Activated T-helper 1 cell treated with Interleukin-2 at 50 U/mL for 16 hours (primary cell): ENCODE measurements at regions not wholly inside any gene's neighbourhood (a gene's known extent, or its start where the extent isn't known, plus 50 kb on each side); places are given as distances from the start of the nearest gene placed in this dataset.

ENCODE experiments used
- DNase-seq: peaks from one replicate; pipeline ENCODE4 v3.0.0-alpha.2; 2020; ENCODE audit warnings: low read depth

DNA sequence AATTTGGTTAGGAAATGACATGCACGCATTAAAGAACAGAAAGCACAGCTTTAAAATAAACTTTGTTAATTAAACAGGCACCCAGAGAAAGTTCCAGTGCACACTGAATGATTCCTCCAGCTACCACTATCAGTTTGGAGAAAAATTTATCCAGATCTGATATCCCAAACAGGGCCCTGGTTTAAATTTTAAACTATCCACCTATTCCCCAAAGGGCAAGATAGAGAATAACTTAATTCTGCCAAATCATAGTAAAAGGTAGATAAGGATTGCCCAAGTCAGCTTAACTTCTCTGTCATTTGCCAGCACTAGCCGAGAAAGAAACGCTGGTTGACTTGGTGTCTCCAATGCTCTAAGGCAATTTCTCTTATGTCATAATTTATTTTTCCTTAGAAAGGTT lies 321.9 kb upstream of the PKDCC start:
- no peak for DNase-seq

DNA sequence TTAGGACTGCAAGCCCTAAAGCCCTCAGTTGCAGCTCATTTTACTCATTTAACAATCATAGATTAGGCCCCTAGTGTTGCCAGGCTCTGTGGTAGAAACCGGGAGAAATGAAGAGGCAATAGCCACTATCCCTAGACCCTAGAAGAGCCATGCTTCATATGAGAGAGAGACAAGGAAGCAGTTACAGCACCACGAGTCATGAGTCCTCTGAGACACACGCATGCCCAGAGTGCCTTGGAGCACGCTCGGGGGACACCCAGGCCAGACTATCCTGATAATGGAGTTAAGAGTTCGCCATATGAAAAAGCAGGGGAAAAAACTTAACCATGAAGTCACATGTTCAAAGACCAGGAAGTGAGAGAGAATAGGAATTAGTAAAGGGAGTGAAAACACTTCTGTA lies 321.5 kb upstream of the PKDCC start:
- no peak for DNase-seq

GRCh38 chr2:41727152-41727551 lies 320.7 kb upstream of the PKDCC start:
- no peak for DNase-seq

DNA sequence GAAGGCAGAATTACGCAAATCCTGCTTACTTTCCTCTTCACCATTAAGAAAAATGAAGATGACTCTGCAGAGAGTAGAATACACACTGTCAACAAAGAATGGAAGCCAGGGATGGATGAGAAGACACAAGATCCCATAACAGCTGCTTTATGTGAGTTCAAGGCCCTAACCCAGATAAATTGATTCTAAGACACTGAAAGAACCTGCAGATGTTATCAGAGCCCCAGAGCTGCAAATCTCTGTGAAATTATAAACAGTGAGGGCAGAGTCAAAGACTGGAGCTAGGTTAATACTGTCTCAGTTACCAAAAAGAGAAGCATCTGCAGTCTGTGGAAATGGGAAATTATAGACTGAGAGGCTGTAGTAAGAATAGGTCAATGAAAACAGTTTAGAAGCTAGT lies 320.1 kb upstream of the PKDCC start:
- no peak for DNase-seq

DNA sequence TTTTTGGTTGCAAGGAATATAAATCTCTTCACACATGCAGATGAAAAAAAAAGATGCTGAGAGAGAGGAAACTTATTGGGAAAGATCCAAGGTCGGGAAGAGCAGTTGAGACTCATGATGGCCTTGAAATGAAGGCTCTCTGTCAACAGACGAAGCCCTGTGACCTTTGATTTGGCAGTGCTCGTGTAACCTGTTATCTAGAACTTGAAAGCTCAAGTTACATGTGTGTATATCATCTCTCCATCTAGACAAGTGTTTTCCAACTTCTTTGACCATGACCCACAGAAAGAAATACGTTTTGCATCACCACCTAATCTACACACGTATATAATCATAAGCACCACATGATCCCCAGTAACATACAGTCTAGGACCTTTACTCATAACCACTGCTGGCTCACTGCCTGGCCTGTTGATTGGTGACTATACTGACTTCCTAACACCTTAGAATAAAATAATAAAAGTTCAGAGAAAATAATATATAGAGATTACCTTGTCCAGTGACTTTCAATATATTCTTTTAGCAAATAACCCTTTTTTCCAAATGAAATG lies 319.0 kb upstream of the PKDCC start:
- DNase-seq: no peak

DNA sequence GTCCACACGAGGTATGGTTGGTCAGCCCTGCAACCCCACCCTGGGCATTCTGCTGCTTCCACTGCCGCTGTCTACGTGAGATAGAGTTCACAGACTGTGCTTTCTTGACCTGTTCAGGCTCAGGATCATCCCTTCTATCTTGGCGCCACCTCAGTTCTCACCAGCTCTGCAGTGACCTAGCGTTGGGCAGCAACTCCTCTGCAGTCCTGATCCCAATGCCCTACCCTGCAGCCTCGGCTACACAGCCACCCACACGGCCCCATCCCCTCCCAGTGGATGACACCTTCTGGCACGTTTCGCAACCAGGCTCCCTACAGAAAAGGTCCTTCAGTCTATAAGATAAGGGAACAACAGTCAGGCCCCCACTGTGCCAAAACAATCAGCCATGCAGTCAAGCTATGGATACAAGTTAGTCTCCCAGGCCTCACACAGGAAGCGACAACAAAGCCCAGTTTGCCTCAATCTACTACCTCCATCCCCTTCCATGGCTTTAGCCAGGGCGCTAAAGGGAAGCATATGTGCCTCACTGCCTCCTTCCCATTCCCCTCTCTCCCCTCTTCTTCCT lies 317.9 kb upstream of the PKDCC start:
- DNase-seq: no peak

- DNase-seq: no peak
Observed at GRCh38 chr2:41735006-41735405, 312.8 kb upstream of the PKDCC start.

GRCh38 chr2:41735476-41735875 lies 312.3 kb upstream of the PKDCC start:
- DNase-seq: no peak

DNA sequence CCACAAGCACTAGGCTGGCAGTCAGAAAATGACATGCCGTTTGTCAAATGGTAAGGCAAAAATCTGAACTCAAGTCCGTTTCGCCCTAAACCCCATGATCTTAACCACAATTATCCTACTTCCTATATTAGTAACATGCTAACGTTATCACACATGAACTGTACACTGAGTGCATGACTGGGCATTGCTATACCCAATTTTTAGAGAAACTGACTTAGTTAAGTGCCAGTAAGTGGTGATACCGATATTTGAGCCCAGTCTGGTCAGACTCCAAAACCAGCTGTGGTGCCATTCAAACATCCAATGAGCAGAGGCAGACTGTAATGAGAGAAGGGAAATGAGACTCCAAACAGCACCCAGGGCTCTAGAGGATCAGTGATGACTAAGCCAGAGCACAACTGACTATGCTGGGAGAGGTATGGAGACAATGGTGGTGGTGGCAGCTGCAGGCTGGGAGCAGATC lies 311.7 kb upstream of the PKDCC start:
- DNase-seq: no peak

DNA sequence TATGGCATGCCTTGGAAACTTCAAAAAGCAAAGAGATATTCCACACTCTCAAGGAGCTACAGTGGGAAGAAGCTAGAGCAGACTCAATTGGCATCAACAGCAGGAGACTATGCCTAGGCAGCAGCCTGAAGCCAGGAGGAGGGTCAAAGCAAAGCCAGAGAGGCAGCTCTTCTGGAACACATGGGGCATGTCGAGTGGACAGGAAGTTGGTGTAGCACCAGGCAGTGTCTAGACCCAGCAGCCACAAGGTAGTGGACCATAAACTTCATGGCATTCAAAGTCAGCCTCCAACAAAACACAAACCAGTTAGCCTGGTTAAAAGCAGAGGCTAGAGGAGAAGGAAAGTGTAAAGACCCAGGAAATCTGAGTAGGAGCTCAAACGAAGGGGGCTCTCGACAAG lies 311.2 kb upstream of the PKDCC start:
- no peak for DNase-seq

DNA sequence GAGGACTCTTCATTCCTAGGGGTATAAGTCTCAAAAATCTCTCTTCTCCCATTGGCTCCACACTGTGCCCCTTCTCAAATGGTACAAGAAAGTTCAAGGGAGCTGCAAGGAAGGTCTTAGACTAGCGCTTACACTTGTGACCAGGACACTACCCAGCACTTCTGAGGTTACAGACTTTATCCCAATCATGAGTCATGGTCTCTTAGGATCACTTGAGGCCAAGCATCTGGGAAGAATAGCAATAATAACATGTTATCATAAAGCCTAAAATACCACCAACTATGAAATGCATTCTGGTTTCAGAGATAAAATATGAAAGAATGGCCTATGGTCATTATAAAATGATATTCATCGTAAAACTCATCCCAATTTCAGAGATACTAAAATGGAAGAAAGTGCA lies 309.9 kb upstream of the PKDCC start:
- no peak for DNase-seq

DNA sequence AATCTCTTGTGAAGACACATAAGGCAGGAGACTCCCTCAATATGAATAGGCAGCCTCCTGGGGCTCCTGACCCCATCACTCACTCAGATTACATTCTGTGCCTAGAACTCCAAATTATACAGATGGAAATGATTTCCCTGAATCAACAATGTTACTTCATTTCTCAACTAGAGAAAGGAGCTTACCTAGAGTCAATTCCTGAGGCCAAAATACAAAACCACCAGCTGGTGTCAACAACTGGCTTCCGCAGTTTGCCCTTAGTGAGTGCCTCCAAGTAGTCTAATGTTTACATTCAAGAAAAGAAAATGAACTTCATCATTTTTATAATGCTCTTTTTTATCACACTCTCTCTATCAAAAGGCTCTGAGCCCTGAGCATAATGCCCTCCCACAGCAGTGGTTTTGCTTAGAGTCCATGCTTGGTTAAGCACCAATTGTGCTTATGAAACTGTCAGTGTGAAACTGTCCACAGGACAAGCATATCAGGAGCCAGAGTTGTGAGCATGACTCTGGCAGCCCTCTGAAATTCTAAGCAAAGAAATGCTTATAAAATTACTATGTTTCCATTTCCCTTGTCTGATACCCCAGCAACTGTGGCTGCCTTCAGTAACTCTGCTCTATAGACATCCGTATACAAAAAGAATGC lies 305.7 kb upstream of the PKDCC start:
- DNase-seq: no peak

DNA sequence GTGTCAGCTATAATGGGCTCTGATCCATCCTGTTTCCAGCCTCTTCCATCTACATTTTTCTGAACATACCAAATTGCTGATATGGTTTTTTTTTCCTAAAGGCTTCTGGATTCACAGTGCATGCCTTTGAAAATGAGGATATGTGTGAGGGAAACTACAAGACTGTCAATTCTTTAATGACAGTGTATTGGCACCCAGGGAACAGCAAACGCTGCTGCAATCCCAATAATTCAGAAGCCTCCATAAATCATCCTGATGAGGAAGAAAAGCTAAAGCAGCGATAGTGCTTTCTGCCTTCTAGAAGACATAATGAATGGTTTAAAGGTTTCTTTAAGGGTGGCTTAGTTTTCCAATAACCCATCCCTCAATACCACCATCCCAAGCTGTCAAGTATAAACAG lies 304.5 kb upstream of the PKDCC start:
- DNase-seq: no peak

GRCh38 chr2:41750829-41751228 lies 297.0 kb upstream of the PKDCC start:
- no peak for DNase-seq

DNA sequence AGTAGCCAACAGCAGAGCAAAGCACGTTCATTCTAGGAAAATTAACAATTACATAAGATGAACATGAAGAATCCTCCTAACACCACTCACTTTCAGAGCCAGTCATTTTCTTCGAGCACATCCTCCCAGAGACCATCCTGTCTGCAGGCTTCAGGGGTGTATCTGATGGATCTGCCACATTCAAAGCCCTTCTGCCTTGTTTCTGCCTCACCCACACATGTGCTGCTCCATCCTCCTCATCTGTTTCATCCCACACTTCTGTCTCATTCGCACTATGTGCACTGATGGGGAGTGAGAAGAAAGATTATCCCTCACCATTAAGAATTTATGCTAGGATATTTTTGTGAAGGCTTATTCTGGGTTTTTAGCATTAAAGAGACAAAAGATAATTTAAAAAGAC lies 287.9 kb upstream of the PKDCC start:
- no peak for DNase-seq

DNA sequence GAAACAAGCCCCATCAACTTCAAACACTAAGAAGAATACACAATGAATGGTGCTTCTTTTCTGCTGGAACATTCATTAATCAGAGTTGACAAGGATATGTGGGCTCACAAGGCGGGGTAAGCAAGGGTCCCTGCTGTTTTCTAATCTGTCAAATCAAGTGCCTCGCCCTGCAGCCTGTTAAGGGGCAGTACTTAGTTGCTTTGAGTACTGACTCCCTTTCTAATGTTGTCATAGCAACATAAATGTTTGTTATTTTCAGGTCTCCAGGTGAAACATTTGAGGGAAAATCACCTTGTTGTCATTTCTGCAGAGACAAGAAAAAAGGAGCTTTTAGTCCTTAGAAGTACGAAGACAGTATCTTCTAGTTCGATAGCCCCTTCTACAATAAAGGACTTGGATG lies 284.7 kb upstream of the PKDCC start:
- no peak for DNase-seq

DNA sequence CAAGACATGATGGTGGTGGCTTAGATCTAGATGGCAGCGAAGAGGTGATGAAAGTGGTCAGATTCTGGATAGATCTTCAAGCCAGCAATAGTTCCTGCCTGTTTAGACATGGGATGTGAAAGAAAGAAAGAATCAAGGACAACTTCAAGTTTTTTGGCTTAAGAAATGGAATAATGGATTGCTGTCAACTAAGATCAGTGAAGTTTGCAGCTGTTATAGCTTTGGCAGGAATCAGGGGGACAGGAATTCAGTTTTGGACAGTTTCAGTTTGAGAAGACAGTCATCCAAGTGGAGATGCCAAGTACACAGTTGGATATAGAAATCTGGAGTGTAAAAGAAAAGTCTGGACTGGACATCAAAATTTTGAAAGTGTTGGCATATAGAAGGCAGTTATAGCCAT lies 283.7 kb upstream of the PKDCC start:
- no peak for DNase-seq

- no peak for DNase-seq
Observed at GRCh38 chr2:41764919-41765318, 282.9 kb upstream of the PKDCC start.

GRCh38 chr2:41768310-41768709 lies 279.5 kb upstream of the PKDCC start:
- no peak for DNase-seq

- no peak for DNase-seq
Observed at GRCh38 chr2:41771710-41772109, 276.1 kb upstream of the PKDCC start.

DNA sequence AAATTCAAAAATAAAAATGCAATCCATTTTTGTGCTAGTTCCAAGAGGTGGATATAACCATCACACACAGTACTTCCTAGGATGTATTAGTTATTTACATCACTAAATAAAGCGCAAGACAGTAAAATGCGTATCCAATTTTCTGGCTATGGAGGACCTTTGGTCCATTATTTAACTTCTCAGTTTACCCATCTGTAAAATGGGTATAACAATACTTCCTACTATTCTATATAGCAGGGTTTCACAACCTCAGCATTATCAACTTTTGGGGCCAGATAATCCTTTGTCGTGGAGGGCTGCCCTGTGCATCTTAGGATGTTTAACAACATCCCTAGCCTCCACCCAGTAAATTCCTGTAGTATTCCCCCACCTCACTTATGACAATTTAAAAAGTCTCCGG lies 275.1 kb upstream of the PKDCC start:
- no peak for DNase-seq

- no peak for DNase-seq
Observed at GRCh38 chr2:41774011-41774605, 273.7 kb upstream of the PKDCC start.

GRCh38 chr2:41775366-41776025 lies 272.3 kb upstream of the PKDCC start:
- no peak for DNase-seq
